NT2/D1 (cell line): ENCODE measurements at regions not wholly inside any gene's neighbourhood (a gene's known extent, or its start where the extent isn't known, plus 50 kb on each side); places are given as distances from the start of the nearest gene placed in this dataset.

ENCODE experiments used
- SUZ12 ChIP-seq: IDR thresholded peaks from 2 replicates; pipeline ENCODE4 v1.6.1; 2011; ENCODE audit not compliant: insufficient read length, insufficient read depth; ENCODE audit errors: extremely low read depth
- YY1 ChIP-seq: IDR thresholded peaks from 2 replicates; pipeline ENCODE4 v1.6.1; 2011; ENCODE audit not compliant: insufficient read length, insufficient read depth
- ZNF274 ChIP-seq: IDR thresholded peaks from 2 replicates; pipeline ENCODE4 v1.6.1; 2011; ENCODE audit warnings: mild to moderate bottlenecking, low read depth, low read length

GRCh38 chr10:25687521-25687920 lies 246.5 kb upstream of the MYO3A start:
- no peak for TF ChIP-seq YY1
- TF ChIP-seq ZNF274, result no peak
- no peak for TF ChIP-seq SUZ12
